ENCODE measurements at regions not wholly inside any gene's neighbourhood (a gene's known extent, or its start where the extent isn't known, plus 50 kb on each side); places are given as distances from the start of the nearest gene placed in this dataset.

DNA sequence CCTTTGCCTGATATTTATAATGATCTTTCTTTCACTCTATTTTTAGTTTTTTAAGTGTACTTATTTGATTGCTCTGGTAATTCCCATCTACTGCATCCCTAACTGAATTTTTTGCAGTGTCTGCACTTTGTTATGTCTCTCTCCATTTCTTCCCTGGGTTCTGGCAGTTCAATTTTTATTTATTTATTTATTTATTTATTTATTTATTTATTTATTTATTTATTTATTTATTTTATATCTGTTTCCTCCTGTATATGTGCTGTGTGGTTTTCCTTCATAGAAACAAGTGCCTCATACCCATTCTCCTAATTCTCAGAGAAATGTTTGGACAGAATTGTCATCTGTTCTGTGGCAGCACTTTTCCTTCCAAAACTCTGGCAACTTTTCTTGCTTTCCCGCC, 2370.8 kb upstream of the WWC1 start:
- Mint-ChIP-seq H3K27ac (no peak overlapping the region), H3K27me3 (no peaks in the 10 kb centered on the region), H3K9me3 (ENCODE audit: low read depth) (peaks cover 3% of the 10 kb centered on the region), H3K4me3 (no peak overlapping the region), H3K36me3 (ENCODE audit: low read depth) (no peaks in the 10 kb centered on the region), H3K4me1 (no peaks in the 10 kb centered on the region)
- no peak for DNase-seq
- intact Hi-C loops (cut with DNase I, micrococcal nuclease), result no loop called here
- ChIA-PET POLR2A (no interaction called here), CTCF (no interaction called here)
- no peak for ATAC-seq

GRCh38 chr5:165928971-165929370, 2362.5 kb upstream of the WWC1 start:
- H3K27ac Mint-ChIP-seq, result no peak overlapping the region
- no peak for ATAC-seq
- intact Hi-C loops (cut with DNase I, micrococcal nuclease), result no loop called here

DNA sequence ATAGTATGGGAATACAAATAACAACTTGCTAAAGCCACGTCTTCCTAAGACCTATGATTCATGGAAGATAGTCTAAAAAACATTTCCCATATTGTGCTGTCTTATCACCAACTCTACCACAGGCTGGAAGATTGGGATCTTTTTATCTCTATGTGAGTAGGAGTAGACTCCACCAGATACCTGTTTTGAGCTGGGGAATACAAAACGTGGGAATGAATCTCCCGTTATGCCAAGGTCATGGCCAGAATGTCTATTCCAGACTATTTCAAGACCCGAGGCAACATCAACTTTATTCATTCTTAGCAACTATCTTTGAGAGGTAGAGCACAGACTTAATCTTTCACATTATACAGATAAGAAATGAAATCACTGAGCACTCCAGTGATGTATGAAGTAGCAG, 2350.9 kb upstream of the WWC1 start:
- no peaks in the 10 kb centered on the region for H3K4me1 Mint-ChIP-seq
- no peak for DNase-seq
- ATAC-seq, result no peak
- no peak overlapping the region for H3K4me3 Mint-ChIP-seq
- peaks cover 7% of the 10 kb centered on the region for H3K9me3 Mint-ChIP-seq (ENCODE audit: low read depth)
- POLR2A ChIA-PET, result no interaction called here
- intact Hi-C loops (cut with DNase I, micrococcal nuclease), result no loop called here
- CTCF ChIA-PET, result no interaction called here
- H3K36me3 Mint-ChIP-seq (ENCODE audit: low read depth), result no peaks in the 10 kb centered on the region
- no peaks in the 10 kb centered on the region for H3K27me3 Mint-ChIP-seq
- H3K27ac Mint-ChIP-seq, result no peak overlapping the region

More at GRCh38 chr5:165928971-165929370, 2362.5 kb upstream of the WWC1 start:
- ChIA-PET CTCF (no interaction called here), POLR2A (no interaction called here)
- DNase-seq, result no peak
- Mint-ChIP-seq H3K4me1 (no peaks in the 10 kb centered on the region), H3K4me3 (no peak overlapping the region), H3K9me3 (ENCODE audit: low read depth) (peaks cover 9% of the 10 kb centered on the region), H3K27me3 (no peaks in the 10 kb centered on the region), H3K36me3 (ENCODE audit: low read depth) (no peaks in the 10 kb centered on the region)

DNA sequence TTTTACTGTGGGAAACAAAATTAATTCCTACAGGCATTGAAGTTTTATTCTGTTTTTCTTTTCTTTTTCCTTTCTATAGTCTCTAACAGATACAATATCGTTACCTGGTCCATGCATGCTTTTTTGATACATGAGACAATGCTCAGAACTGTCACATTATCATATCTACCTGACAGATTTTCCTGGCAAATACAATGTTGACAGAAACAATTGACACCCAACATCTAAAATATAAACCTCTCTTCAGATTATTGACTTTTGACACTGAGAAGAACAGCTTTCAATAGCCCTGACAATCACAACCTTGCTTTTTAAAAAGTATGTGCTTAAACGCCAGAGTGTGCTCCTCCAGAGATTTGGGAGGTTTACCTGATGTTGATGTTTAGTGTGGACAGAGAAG, 2334.6 kb upstream of the WWC1 start:
- Mint-ChIP-seq H3K4me1 (no peaks in the 10 kb centered on the region), H3K27me3 (no peaks in the 10 kb centered on the region), H3K9me3 (ENCODE audit: low read depth) (peaks cover 6% of the 10 kb centered on the region), H3K36me3 (ENCODE audit: low read depth) (no peaks in the 10 kb centered on the region), H3K4me3 (no peak overlapping the region), H3K27ac (no peak overlapping the region)
- ATAC-seq, result no peak
- POLR2A ChIA-PET, result no interaction called here
- no peak for DNase-seq
- intact Hi-C loops (cut with DNase I, micrococcal nuclease), result no loop called here
- CTCF ChIA-PET, result no interaction called here

DNA sequence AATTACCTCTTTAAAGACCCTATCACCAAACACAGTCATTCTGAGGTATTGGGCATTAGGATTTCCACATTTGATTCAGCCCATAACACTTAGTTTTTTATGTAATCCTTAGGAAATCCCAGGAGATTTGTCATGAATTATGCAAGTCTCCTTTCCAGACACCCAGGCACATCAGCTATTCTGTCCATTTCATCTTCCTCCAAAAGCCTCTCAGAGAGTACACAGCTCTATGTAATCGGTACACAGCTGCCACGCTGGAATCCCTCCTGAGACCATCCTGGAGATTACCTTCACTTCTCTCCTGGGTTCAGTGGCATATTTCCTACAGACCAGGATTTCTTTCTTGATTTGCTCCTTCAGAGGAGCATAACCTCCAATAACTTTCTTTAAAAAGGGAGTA, 2309.8 kb upstream of the WWC1 start:
- Mint-ChIP-seq H3K4me3 (no peak overlapping the region), H3K27me3 (no peaks in the 10 kb centered on the region), H3K4me1 (no peaks in the 10 kb centered on the region), H3K9me3 (ENCODE audit: low read depth) (peaks cover 17% of the 10 kb centered on the region), H3K36me3 (ENCODE audit: low read depth) (no peaks in the 10 kb centered on the region), H3K27ac (no peak overlapping the region)
- intact Hi-C loops (cut with DNase I, micrococcal nuclease), result no loop called here
- CTCF ChIA-PET, result no interaction called here
- no peak for ATAC-seq
- no peak for DNase-seq
- POLR2A ChIA-PET, result no interaction called here

DNA sequence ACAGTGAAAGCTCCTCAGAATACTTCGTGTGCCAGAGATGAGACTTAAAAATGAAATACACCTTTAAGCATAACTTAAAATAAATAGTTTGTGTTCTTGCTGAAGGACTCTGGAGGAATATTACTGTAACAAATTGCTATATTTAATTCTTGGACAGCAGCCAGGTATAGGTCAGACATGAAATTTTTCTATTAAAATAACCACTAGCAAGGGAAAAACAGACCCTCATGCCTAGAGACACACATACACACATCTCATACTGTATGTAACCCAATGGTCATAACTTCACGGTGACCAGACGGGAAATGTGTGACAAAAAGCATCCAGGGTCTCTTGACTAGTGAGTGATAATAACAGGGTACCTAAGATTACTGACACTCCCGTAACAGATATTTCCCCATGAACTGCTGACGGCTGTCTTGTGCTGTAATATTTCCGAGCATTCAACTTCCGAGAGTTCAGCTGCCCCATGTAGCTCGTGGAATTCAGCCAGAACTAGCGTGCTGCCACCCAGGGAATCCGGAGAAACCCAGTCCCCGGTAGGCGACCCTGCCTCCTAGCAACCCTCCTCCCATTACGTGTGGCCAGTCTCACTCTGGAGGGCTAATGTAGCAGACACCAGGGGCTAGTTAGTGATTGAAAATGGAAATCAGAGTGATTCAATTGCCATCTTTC, 2295.1 kb upstream of the WWC1 start:
- Mint-ChIP-seq H3K27ac (no peak overlapping the region), H3K27me3 (no peaks in the 10 kb centered on the region), H3K4me3 (no peak overlapping the region), H3K4me1 (no peaks in the 10 kb centered on the region), H3K36me3 (ENCODE audit: low read depth) (no peaks in the 10 kb centered on the region), H3K9me3 (ENCODE audit: low read depth) (peaks cover 14% of the 10 kb centered on the region)
- DNase-seq (no peak), ATAC-seq (no peak)
- POLR2A ChIA-PET, result no interaction called here
- intact Hi-C loops (cut with DNase I, micrococcal nuclease), result no loop called here
- CTCF ChIA-PET, result no interaction called here

DNA sequence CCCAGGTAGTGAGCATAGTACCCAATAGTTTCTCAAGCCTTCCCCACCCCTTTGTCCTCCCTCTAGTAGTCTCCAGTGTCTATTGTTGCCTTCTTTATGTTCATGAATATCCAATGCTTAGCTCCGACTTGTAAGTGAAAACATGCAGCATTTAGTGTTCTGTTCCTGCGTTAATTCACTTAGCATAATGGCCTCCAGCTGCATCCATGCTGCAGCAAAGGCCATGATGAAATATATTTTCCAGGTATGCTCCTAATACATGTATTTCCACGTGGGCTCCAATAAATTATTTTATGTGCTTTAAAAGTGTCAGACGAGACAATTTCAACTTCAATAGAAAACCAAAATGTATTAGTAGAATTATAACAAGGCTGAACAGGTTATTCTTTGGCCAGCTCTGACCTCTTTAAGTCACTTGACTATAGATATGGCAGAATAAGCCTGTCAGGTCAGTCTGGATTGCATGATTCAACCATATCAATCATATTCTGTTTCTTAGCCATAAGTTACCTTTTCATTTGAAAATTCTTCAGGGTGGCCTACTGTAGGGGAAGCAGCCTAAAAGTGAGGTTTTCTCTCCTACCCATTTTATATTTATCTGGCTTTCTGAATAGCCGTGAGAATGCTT, 2291.6 kb upstream of the WWC1 start:
- ATAC-seq, result no peak
- POLR2A ChIA-PET, result no interaction called here

GRCh38 chr5:166004006-166004405, 2287.4 kb upstream of the WWC1 start:
- Mint-ChIP-seq H3K4me3 (no peak overlapping the region), H3K27me3 (no peaks in the 10 kb centered on the region), H3K36me3 (ENCODE audit: low read depth) (no peaks in the 10 kb centered on the region), H3K27ac (no peak overlapping the region), H3K4me1 (no peaks in the 10 kb centered on the region), H3K9me3 (ENCODE audit: low read depth) (peaks cover 10% of the 10 kb centered on the region)
- no peak for ATAC-seq
- ChIA-PET POLR2A (no interaction called here), CTCF (interaction anchor here (0.7 kb wide), 1 partner anchor 91 kb away, joined by 3 read pairs; no protein-coding TSS in a partner anchor)
- intact Hi-C loops (cut with DNase I, micrococcal nuclease), result no loop called here
- no peak for DNase-seq

More for the DNA sequence above, 2291.6 kb upstream of the WWC1 start:
- no peaks in the 10 kb centered on the region for H3K36me3 Mint-ChIP-seq (ENCODE audit: low read depth)
- intact Hi-C loops (cut with DNase I, micrococcal nuclease), result no loop called here
- no peaks in the 10 kb centered on the region for H3K4me1 Mint-ChIP-seq
- no peaks in the 10 kb centered on the region for H3K27me3 Mint-ChIP-seq
- CTCF ChIA-PET, result no interaction called here
- H3K9me3 Mint-ChIP-seq (ENCODE audit: low read depth), result peaks cover 18% of the 10 kb centered on the region
- no peak overlapping the region for H3K4me3 Mint-ChIP-seq
- DNase-seq, result no peak
- no peak overlapping the region for H3K27ac Mint-ChIP-seq

- Mint-ChIP-seq H3K27ac (no peak overlapping the region), H3K4me3 (no peak overlapping the region), H3K4me1 (no peaks in the 10 kb centered on the region), H3K36me3 (ENCODE audit: low read depth) (no peaks in the 10 kb centered on the region), H3K27me3 (no peaks in the 10 kb centered on the region), H3K9me3 (ENCODE audit: low read depth) (peaks cover 6% of the 10 kb centered on the region)
- no peak for DNase-seq
- intact Hi-C loops (cut with DNase I, micrococcal nuclease), result no loop called here
- POLR2A ChIA-PET, result no interaction called here
- ATAC-seq, result no peak
- CTCF ChIA-PET, result no interaction called here
Observed at GRCh38 chr5:166013415-166013814, 2278.0 kb upstream of the WWC1 start.

- ATAC-seq, result no peak
- peaks cover 6% of the 10 kb centered on the region for H3K9me3 Mint-ChIP-seq (ENCODE audit: low read depth)
- ChIA-PET POLR2A (no interaction called here), CTCF (no interaction called here)
- intact Hi-C loops (cut with DNase I, micrococcal nuclease), result no loop called here
- DNase-seq, result no peak
- H3K4me3 Mint-ChIP-seq, result no peak overlapping the region
- H3K36me3 Mint-ChIP-seq (ENCODE audit: low read depth), result no peaks in the 10 kb centered on the region
- no peaks in the 10 kb centered on the region for H3K4me1 Mint-ChIP-seq
- no peaks in the 10 kb centered on the region for H3K27me3 Mint-ChIP-seq
- no peak overlapping the region for H3K27ac Mint-ChIP-seq
Observed at GRCh38 chr5:166014256-166014655, 2277.2 kb upstream of the WWC1 start.

DNA sequence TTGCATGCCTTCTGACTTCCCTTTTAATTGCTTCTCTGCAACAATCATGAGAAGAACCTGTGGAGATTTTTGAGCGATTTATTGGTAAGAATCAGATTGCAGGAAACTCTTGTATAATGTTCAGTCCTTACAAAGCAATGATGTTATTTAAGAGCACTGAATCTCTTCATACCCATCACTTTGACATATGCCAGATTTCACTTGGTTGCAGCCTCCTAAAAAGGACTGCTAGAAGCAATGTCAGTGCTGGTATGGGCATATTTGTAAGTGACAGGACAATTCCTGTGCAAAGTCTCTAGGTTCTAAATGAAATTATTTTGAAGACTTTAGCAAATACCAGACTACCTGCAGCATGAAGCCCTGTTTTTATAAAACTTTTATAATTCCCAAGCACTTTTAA, 2272.7 kb upstream of the WWC1 start:
- Mint-ChIP-seq H3K27ac (no peak overlapping the region), H3K27me3 (no peaks in the 10 kb centered on the region), H3K4me1 (no peaks in the 10 kb centered on the region), H3K4me3 (no peak overlapping the region), H3K36me3 (ENCODE audit: low read depth) (no peaks in the 10 kb centered on the region), H3K9me3 (ENCODE audit: low read depth) (peaks cover 3% of the 10 kb centered on the region)
- no peak for ATAC-seq
- POLR2A ChIA-PET, result no interaction called here
- no peak for DNase-seq
- intact Hi-C loops (cut with DNase I, micrococcal nuclease), result no loop called here
- CTCF ChIA-PET, result no interaction called here

DNA sequence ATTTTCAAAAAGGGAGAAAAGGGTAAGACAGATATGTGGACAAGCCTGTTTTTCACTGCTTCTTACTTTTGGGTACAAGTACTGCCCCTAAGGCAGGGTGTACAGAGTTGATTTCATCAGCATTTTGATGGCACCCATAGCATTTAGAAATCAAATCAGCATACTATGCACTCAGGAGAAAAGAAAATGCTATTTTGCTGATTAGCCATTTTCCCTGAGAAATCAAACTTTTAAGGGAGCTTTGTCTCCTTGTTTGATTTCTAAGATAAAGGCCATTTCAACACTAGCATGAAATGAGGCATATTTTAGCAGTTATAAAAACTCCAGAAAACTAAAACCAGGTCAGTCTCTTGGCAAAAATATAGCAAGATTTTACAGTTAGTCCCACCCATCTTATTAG, 2269.4 kb upstream of the WWC1 start:
- intact Hi-C loops (cut with DNase I, micrococcal nuclease), result no loop called here
- Mint-ChIP-seq H3K9me3 (ENCODE audit: low read depth) (no peaks in the 10 kb centered on the region), H3K27me3 (no peaks in the 10 kb centered on the region), H3K36me3 (ENCODE audit: low read depth) (no peaks in the 10 kb centered on the region), H3K4me3 (no peak overlapping the region), H3K4me1 (no peaks in the 10 kb centered on the region), H3K27ac (no peak overlapping the region)
- no peak for ATAC-seq
- CTCF ChIA-PET, result no interaction called here
- no peak for DNase-seq
- POLR2A ChIA-PET, result no interaction called here

DNA sequence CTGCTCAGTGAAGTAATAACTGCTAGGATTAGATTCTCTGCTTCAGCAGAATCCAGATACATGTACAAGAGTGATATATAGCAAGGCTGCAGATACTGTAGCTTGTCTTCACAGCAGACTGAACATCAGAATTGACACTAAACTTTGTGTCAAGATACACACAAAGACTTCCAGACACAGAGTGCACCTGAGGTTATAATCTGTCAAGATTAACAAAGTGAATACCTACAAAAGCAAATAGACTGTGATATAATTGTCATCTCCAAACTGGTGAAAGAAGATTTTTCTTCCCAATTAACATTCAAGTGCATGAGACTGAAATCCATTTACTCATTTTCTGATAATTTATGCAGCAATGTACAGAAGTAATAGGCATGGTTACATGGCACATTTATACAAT, 2266.5 kb upstream of the WWC1 start:
- Mint-ChIP-seq H3K36me3 (ENCODE audit: low read depth) (no peaks in the 10 kb centered on the region), H3K4me1 (no peaks in the 10 kb centered on the region), H3K9me3 (ENCODE audit: low read depth) (no peaks in the 10 kb centered on the region), H3K4me3 (no peak overlapping the region), H3K27me3 (no peaks in the 10 kb centered on the region), H3K27ac (no peak overlapping the region)
- DNase-seq (no peak), ATAC-seq (no peak)
- POLR2A ChIA-PET, result no interaction called here
- intact Hi-C loops (cut with DNase I, micrococcal nuclease), result no loop called here
- CTCF ChIA-PET, result no interaction called here
